Stimulated activated CD4-positive, alpha-beta T cell treated with anti-CD3 and anti-CD28 coated beads, TNF-alpha, amount 100 ng/mL, for 4 hours (primary cell): ENCODE measurements at regions not wholly inside any gene's neighbourhood (a gene's known extent, or its start where the extent isn't known, plus 50 kb on each side); places are given as distances from the start of the nearest gene placed in this dataset.

Source experiments
- DNase-seq, 3 experiments: peaks; one replicate each; pipeline ENCODE4 v3.0.0-alpha.2; 2020; ENCODE audit warnings: low read depth in 3 of 3

DNA sequence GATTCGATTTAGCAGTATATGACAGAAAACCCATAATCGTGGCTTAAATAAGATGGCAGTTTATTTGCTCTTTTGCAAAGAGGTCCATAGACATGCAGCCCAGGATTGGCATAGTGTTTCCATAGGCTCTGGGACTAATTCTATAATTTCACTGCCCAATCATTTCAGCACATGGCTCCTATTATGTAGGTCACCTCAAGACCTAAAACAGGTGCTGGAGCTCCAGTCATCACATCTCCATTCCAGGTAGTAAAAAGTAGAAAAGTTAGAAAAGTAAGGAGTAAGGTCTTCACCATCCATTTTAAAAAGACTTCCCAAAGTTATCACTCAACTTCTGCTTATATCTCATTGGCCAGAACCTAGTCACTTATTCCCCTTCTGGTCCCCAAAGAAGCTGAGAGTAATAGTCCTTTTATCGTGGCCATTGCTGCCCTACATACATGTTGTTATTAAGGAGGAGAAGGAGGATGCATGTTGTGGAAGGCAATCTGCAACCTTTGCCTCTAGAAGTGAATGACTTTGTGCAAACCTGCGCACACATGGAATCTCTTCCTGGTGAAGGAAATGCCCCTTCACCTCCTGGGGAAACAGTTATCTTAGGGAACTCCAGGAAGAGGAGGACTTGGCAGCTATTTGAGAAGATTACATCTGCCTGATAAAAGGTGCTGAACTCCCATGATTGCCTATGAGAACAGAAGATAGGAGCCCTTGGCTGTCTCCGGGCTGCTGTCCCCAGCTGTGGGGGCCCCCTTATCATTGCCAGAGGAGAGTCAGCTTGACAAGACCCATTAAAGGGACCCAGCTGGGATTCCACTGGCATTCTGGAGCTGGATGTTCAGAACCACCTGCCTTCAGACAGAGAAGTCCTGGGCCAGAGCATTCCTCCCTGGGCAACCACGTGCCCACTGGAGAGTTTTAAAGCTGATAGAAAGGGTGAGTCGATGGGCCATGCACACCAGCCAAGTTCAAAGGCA, 330.6 kb upstream of the ZMIZ1 start:
- DNase-seq, result no peak

DNA sequence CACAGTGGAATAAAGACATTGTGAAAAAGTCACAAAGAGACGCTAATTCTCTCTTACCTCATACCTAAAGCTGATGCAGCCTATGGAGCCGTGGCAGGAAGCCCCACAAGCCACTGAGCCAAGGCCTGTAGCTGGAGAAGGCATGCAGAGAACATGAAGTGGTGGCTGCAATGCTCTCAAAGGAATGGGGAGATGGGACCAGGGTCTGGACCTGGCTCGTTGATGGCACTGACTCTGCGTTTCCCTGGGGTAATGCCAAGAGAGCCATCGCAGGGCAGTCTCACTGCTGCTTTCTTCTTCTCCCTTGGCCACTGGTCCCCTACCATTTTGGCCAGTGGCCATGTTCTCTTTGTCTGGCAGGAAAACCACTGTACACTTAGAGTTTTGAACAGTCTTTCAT, 329.9 kb upstream of the ZMIZ1 start:
- no peak for DNase-seq

DNA sequence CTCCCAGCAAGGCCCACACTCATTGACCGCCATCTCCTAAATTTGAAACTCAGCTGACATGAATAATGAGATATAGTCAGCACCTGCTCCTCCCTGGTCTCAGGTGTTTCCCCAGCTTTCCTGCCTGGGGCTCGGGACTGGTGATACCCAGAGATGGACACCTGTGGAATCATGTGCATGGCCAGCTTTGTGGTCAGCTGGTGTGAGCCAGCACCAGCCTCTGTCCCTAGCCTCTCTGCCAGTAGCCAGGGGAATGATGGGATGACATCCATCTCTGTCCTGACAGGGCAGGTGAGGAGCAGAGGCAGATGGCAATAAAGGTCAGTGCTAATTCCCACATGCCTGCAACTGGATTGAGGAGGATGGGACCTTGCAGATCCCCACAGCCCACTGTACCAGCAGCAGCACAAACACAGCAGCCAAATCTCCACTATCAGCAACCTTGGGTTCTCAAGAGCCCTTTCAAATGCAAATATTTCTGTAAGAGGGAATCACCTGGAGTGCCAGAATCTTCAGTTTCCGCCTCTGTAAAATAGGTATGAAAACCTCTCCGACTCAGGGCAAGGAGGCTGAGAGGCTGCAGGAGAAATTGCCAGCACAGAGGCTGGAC, 329.2 kb upstream of the ZMIZ1 start:
- no peak for DNase-seq

DNA sequence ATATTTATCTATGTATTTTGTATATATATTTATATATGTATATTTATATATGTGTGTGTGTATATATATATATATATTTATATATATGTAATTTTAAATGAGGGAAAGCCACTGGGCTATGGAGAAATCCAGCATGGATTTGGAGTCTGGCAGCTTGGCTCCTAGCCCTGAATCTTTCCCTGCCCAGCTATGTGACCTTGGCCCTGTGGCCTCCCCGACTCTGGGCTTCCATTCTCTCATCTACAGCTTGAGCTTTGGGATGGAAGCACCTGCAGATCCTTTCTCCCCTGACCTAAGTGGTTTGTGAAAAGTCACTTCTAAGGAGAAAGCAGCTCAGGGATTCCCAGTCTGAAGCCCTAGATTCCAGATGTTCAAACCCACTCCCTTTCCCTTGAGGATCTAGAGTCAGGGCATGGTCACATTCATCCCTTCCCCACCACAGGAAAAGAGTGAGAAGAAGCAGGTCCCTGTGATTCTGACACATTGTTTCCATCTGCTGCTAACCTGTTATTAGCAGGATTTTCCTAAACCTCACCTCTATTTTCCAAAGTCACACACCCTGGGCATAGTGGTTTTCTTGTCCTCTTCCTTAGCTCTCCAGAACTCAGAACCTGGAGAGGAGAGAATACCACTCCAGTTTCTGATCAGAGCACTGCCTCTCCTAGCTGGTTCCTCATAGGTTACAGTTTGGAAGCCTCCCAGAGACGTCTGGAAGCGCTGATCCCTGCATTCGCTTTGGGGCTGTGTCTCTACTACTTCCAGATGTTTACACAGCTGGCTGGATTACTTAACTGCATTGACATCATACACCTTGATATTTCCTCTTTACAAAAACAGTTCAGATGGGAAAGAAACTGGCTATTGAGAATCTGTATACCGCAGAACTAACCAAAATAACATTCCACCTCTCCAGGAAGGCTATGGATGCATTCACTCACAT, 327.5 kb upstream of the ZMIZ1 start:
- DNase-seq, result no peak

DNA sequence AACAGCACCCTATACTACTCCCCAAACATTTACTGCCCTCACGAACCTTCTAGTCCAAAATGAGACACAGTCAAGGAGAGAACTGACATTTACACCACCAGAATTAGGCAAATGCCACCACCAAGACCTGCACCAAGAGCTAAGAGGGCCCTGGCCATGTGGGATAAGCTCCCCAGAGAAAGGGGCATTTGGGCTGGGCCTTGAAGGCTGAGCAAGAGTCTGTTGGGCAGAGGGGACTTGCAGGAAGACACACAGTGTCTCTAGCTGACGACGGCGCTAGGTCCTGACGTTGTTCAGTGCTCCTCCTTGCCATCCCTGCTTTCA, 326.4 kb upstream of the ZMIZ1 start:
- DNase-seq, result no peak

DNA sequence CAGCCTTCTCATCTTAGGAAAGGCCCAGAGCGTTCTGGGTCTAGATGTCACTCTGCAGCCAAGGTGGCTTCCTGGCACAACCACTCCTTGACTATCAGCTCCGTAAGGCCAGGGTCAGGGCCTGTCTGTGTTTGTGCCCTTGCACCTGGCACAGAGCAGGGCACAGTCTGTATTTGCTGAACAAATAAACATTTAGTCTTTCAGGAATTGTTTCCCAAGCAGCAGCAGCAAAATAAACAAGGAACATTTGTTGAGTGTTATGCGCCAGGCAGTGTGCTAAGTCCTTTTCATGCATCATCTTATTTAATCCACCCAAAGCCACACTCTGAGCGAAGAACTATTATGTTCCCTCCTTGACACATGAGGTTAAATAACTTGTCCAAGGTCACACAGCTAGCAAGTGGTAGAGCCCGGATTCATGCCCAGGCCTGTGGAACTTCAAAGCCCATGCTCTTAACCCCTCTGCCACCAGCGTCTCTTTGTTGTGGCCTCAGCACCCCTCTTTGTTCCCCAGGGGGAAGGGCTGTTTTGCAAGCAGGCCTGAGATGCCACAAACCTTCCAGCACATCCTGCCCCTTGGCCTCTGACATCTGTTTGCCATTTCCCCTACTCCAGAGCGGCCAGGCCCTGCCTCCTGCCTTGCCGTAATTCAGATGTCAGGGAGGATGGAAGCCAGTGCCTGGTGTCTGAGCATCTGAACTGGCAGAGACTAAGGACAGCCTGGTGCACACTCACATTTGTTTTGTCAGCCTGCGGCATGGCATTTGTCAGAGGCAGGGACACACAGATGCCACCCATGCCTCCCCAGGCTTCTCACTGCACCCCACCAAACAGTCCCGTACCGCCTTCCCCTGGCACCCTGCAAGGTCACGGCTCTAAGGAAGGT, 325.8 kb upstream of the ZMIZ1 start:
- DNase-seq, result no peak

DNA sequence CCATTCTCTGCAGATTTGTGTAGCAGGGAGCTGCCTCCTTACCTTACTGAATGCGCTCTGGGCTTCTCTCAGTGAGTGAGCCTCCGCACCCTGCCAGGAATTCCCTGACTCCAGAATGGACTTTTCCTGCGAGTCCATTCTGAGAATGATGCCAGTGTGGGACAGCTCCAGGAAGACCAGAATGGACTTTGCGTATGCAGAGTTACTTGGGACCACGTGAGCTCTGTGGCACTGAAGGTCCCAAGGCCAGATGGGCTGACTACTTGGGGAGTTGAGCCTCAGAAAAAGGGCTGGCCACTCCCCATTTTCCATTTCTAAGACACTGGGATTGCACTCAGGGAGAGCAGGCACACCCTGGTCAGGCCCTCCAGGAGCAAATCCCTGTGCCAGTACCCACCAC, 324.7 kb upstream of the ZMIZ1 start:
- no peak for DNase-seq

DNA sequence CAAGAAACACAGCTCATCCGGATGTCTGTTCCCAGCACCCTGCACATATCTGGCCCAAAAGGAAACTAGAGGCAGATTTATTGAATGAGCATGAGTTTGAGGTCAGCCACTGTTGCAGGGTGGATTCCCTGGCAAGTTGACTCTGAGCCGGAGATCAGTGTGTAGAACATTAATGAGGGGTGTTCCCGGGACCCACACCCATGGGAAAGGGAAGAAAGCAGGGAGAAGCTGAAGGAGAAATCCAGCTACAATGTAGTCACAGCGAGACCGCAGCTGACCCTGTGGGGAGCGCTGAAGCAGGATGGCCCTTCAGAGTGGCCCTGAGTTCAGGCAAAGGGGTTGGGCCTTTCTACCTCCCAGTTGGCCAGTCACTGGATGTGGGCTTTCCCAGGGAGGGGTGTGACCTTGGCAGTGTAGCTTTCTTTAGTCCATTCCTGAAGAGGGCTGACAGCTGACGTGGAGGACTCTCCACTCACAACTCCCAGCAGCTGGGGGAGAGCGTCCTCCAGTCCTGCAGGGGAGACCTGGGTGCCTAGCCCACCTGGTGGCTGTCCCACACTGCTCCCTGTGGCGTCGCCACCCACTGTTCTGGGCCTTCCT, 324.2 kb upstream of the ZMIZ1 start:
- DNase-seq, result no peak

DNA sequence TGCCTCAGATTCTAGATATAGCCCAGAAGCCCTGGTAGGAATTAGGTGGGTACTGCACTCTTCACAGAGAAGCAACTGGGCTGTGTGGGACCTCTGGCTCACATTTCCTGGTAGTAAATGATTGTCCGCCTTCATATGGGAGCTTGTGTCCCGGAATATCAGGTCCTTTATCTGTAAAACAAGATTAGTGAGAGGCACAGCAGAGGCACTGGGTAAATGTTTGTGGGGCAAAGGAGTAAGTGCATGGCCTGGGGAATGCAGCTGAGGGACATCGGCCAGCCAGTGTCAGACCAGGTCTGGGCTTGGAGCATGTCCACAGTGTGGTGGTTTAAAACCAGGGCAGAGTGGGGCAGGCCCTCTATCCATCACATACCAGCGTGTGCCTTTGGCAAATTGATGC, 323.3 kb upstream of the ZMIZ1 start:
- no peak for DNase-seq

DNA sequence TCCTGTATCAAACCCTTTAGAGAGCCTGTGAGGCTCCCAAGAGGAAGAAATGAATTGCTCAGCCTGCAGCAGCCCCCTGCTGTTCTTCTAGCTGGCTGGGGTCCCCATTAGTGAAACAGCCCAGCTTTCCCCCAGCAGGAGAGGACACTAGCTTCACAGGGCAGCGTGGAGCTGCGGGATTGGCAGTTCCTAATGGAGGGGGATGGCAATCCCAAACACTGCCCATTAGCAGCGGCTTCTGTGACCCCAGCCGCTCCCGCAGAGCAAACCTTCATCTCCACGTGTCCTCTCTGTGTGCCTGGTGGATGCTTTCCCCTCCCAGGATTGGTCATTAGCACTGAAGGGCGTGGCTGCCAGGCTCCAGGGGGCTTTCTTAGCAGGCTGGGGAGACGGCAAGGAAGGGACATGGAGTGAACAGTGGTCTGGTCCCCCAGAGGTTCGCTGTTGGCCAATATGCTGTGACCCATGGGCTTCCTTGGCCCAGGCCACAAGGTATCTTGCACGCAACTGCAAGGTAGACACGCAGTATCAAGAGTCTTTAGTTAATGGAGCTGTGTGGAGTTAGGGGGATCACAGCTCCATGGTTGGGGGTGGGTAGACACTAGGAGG, 322.5 kb upstream of the ZMIZ1 start:
- no peak for DNase-seq

DNA sequence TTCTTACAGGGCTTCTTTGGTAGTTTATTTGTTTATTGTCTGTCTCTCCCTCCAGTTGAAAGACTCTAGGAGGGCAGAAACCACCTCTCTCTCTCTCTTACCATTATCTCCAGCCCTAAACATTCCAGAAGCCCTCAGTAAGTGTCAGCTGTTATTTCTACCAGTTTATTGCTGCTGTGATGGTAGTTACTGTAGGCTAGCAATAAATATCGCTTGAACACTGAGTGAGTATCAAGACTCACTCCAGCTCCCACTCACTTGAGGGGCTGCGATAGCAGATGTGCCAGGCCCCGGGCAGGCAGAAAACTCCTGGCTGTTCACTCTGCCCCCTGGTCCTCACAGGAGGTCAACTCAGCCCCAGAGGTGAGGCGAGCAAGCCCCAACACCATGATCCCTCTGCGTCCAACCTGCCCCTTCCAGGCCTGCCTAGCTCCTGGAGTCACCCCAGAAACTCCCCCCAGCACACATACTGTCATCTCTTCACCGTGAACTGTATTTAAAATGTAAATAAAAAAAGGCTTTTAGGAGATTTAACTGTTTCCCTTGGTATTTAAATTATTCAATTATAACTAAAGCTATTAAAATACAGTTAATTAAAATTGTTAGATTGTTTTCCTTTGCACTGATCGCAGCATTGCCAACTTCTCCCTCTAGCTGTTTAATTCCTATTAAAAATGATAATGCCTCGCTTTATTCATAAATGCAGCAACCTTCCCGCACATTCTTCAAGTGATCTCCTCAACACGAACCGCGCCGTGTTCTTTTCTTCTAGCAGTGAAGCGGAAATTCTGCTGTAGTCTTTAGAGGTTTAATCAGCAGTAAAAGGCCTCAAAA, 321.1 kb upstream of the ZMIZ1 start:
- no peak for DNase-seq

DNA sequence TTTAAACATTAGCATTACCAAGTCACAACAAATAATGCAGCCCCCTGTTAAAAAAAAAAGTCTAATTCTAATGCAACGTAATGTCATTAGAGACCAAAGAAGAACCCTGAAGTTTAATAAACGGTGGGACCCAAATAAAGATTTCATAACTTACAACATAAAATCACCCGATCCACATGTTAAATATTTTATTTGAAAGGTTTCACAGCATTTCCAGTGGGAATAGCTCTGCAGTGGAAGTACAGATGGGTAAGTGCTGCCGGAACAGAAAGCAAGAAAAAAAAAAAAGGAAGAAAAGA, 320.6 kb upstream of the ZMIZ1 start:
- no peak for DNase-seq

DNA sequence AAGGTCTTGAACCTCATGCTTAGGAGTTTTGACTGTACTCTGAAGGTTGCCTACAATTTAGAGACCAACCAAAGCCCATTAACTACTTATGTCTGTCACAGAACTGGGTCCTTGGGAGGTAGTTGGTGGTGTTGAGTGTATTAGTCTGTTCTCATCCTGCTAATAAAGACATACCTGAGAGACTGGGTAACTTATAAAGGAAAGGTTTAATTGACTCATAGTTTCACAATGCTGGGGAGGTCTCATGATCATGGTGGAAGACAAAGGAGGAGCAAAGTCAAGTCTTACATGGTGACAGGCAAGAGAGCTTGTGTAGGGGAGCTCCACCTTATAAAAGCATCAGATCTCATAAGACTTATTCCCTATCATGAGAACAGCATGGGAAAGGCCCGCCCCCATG, 319.6 kb upstream of the ZMIZ1 start:
- no peak for DNase-seq

DNA sequence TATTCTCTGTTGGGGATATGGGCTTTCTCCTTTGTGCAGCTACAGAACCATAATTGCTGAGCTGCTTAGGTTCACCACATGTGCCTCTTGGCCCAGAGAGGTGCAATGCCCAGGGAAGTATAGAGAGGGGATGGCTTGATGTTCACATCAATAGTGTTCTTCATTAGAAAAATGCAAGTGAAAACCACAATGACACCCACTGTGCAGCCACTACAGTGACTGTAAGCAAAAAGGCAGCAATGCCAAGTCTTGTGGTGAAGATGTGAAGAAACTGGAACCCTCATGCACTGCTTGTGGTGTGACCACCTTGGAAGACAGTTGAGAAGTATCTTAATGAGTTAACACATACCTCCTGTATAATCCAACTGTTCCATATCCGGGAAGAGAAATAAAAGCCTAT, 318.9 kb upstream of the ZMIZ1 start:
- no peak for DNase-seq

DNA sequence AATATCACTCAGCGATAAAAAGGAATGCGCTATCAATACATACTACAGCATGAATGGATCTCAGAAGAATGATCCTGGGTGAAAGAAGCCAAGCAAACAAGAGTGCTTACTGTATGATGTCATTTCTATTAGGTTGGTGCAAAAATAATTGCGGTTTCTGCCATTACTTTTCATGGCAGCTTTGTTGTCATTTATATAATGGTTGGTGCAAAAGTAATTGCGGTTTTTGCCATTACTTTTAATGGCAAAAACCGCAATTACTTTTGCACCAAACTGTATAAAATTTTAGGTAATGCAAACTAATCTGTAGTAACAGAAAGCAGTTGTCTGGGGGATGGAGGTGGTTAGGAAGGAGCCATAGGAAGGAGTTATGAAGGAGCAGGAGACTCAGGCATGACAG, 318.3 kb upstream of the ZMIZ1 start:
- DNase-seq, result no peak

DNA sequence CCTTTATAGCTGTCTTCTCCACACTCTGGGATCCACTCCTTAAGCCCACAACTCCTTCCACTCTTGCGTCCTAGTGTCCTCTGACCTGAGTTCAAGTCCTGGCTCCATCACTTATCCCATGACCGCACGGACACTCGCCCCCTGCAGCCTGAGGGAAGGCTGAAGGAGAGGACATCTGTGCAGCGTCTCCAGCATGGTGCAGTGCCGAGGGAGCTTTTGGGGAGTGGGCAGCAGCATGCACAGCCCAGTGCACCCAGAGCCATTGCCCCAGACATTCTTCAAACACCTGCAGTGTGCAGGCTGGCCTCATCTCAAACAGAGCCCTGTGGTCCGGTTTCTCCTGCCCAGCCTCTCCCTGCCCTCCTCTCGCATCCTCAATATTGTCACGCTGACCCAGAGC, 317.1 kb upstream of the ZMIZ1 start:
- no peak for DNase-seq

DNA sequence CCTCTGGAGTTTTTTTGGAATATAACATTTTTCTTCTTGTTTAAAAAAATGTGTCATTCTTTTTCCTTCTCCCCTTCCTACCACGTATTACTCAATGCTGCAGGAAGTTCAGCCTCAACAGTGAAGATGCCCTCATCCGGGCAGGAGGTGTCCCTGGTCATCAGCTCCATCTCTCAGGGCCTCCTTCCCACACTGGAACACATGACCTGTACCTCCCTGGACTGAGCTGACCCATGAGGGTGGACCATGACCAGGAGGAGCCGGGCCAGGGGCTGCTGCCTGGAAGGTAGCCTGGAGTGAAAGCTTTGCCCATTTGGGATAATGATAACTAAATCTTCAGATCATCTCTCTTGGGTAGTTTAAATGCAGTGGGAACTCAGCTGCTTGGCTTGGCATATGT, 316.5 kb upstream of the ZMIZ1 start:
- no peak for DNase-seq

DNA sequence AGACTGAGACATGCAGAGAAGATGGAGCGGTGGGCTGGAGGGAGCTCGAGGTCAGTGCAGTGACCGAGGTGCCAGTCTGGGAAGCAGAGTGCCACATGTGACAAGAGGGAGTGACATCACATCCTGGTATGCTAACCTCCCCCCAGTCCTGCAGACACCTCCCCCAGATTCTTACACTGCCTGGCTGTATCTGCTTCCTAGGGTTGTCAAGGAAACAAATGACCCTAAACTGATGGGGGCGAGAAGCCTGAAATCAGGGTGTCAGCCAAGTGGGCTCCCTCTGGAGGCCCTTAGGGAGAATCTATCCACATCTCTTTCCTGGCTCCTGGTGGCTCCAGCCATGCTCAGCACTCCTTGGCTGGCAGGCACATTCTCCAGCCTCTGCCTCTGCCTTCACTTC, 316.1 kb upstream of the ZMIZ1 start:
- DNase-seq, result no peak

DNA sequence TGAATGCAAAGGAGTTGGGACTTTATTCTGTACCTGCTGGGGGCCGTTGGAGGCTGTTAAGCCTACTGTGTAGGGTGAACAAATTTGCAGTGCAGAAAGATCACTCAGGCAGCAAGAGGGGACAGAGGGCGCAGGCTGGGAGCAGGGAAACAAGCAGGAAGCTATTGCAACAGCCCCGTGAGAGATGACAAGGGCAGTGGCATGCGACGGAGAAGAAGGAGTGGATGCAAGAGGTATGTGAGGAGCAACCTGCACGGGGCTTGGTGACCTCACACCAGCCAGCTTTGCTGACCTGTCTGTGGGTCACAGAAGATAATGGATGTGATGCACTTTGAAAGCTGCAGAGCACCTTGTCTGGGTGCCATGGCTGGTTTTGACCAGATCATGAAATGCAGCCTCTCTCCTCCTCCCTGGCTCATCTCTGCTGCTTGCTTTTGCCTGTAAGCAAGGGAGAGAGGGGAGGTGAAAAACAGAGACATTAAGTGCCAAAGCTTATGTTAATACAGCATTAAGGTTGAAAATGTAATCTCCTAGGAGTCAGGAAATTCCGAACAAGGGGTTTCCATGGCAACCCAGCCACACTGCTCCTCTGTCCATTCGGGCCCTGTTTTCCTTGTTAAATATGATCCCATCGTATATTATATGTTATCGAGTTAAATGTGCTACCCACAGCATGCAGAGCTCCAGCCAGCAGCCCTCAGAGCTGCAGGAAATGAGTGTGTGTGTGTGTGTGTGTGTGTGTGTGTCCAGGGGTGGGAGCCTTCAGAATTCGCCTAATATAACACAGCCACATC, 314.3 kb upstream of the ZMIZ1 start:
- DNase-seq, result no peak
